HG03045 (cell line): ENCODE measurements at regions not wholly inside any gene's neighbourhood (a gene's known extent, or its start where the extent isn't known, plus 50 kb on each side); places are given as distances from the start of the nearest gene placed in this dataset.

Experiments used
- ATAC-seq: cut with Tn5 transposase; IDR thresholded peaks from one replicate; pipeline ENCODE4 v1.9.1; 2021; ENCODE audit warnings: mild to moderate bottlenecking, moderate library complexity; ENCODE audit not compliant: unreplicated experiment

DNA sequence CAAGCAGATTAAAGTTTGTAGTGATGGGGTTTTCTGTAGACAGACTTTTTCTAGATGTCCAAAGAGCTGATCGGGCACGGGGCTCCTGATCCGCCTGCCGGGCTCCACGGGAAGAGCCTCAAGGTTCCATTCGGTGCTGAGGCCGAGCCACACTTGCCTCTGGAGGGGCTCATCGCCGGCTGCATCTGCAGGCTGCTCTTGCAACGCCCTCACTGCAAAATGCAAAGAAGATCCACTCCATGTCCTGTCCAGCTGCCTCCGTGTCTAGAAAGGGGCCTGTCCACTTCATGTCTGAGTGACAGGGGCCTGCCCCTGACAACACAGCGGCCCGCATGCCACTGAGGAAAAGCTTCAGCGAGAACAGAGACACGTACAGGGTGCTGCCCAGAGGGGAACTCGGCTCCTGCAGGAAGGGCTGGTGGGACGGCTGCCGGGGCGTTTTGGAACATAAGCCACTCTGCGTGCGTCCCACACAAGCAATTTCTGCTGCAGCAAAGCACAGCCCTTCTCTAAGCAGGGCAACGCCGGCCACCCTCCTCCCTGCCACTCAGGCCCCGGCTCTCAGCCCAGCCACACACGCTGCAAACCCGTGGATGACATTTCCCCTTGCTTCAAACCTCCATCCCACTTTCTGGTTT lies 53.6 kb upstream of the CTDP1 start:
- ATAC-seq: no peak

DNA sequence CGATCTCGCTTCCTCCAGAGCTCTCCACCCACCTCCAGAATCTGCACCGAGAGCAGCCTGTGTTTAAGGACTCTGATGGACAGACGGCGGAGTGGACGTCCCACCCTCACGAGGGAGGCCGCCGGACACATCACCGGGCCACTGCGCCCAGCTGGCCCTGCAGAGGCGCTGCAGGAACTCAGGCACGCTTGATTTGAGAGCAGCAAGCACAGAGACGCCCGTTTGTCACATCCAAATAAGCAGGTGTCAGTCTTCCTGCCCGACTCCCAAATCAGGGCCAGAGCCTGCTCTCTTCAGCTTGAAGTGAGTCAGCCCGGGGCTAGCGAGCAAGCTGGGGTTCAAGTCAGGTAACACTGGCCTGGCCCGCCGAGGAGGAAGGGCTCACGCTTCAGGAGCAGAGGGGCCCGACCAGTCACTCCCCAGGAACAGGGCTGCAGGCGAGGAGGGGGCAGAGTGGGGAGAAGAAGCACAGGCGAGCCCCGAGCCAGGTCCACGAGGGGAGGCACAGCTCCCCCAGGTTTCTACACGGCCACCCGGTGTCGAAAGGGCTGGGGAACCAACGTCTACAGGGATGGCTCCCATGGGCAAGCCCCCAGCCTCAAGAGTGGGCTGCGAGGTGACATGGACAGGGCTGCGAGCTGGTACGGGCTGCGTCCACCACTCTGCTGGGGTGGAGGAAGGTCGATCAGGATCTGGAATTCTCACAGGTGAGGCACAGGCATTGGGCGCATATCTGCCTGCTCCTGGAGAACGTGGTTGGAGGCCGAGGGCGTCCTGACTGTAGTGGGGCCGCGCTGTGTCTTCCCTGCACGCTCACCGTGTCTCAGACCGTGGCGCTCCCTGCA lies 52.5 kb upstream of the CTDP1 start:
- ATAC-seq: no peak

DNA sequence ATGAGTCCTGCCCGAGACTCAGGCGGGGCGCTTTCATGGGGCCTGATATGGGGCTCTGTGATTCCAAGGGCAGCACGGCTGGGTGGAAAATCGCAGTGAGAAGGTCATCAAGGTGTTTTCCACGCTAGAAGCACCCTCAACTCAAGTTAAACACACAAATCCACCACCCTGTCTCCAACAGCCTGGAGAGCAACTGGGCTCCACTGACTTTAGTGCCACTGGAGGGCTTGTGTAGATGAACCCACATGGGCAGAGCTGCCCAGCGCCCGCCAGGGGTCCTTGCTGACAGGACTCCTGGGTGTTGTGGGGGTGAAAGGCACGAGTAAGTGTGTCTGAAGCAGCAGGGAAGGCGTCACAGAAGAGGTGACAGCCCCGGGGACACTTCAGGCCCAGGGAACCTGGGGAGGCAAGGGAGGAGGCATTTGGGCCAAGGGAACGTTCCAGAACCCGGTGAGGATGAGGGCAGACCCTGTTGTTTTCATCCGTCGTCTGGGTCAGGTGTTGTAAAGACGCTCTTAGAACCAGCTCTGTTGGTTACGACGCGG lies 51.8 kb upstream of the CTDP1 start:
- no peak for ATAC-seq

DNA sequence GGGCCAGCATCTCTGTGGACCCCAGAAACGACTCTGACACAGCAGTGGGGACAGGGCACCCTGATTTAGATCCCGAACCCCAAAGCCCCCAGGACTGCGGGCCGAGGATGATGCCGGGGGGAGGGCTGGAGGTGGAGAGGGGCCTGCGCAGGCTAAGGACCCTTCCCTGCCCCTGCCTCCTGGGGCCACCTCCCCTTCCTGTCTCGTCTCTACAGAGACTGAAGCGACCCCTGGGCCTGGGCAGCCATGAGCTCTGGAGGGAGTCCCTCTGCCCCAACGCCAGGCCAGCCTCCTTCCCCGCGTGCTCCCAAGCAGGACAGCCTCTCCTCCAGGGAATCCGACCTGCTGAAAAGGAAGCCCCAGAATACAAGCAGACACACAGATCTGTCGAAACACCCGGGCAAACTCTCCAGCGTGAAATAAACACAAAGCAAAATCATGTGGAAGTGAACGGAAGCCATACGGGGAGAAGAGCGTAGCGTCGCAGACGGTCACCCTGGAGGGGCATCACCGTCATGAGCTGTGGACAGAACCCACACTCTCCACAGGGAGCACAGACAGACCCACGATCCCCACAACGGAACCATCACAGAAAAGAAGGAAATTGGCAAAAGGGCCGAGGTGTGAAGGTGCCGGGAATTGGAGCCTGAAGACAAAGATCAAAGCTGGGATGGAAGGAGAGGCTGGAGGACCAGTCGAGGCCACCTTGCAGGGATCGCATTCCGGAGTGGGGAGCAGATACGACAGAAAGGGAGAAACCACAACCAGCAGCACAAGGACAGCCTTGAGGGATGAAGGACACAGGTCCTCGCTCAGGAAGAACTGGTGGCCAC lies 51.0 kb upstream of the CTDP1 start:
- ATAC-seq: no peak

DNA sequence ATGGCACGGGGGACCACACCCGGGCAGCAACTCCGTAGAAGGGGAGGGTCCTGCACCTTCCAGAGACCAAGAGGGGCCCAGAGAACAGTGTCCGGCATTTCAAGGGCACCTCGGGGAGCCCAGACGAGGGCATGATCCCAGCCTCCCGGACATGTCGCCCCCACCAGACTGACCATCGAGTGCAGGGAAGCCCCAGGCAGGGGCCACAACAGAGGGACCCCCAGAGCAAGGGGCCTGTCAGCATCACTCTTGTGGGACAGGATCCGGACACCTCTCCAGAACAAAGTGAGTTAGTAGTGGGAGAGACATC lies 50.4 kb upstream of the CTDP1 start:
- ATAC-seq: no peak

DNA sequence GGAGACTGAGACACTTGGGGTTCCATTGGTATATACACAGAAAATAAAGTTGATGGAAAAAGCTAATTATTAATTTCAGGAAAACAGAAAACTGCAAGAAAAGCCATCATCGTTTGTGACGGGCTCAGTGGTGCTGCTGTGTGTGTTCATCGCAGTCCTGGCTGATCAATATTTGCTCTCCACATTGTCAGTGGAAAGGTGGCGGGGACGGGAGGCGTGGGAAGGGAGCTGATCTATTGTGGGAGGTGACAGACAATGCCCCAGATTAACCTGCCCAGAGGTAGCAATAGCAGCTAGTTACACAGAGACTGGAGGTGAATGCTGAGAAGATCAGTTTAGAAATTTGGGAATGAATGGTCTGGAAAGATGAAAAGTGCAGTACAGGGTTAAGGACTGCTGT lies 50.0 kb upstream of the CTDP1 start:
- no peak for ATAC-seq
